ENCODE measurements at regions not wholly inside any gene's neighbourhood (a gene's known extent, or its start where the extent isn't known, plus 50 kb on each side); places are given as distances from the start of the nearest gene placed in this dataset.

DNA sequence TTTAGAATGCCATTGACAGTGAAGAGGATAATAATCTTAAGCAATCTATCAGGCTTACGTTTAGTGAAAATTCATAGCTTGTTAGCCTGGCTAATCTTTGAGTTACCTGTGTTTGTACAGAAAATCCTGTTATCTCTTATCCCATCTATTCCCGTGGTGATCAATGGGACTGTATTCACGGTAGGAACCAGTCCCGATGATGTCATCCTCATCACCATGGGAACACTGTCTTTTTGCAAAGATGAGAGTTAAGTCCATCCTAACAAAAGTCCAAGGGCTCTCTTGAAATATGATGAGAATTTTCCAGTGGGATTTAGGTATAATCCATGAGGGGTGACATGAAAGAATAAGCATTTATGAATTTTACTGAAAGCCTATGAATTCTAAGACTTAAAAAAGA lies 762.2 kb downstream of the ETS1 start:
- H3K4me1 ChIP-seq, result no peaks in the 10 kb centered on the region
- no peak overlapping the region for H3K4me3 ChIP-seq
- H3K27ac ChIP-seq, result no peak overlapping the region
- H3K9me3 ChIP-seq, result no peaks in the 10 kb centered on the region
- no peaks in the 10 kb centered on the region for H3K36me3 ChIP-seq
- H3K27me3 ChIP-seq, result no peaks in the 10 kb centered on the region
- DNase-seq, result no peak
- intact Hi-C loops (cut with DNase I; ENCODE audit: low total_unique reads), result no loop called here
- TF ChIP-seq, protein P1, sequence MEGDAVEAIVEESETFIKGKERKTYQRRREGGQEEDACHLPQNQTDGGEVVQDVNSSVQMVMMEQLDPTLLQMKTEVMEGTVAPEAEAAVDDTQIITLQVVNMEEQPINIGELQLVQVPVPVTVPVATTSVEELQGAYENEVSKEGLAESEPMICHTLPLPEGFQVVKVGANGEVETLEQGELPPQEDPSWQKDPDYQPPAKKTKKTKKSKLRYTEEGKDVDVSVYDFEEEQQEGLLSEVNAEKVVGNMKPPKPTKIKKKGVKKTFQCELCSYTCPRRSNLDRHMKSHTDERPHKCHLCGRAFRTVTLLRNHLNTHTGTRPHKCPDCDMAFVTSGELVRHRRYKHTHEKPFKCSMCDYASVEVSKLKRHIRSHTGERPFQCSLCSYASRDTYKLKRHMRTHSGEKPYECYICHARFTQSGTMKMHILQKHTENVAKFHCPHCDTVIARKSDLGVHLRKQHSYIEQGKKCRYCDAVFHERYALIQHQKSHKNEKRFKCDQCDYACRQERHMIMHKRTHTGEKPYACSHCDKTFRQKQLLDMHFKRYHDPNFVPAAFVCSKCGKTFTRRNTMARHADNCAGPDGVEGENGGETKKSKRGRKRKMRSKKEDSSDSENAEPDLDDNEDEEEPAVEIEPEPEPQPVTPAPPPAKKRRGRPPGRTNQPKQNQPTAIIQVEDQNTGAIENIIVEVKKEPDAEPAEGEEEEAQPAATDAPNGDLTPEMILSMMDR (IDR thresholded peaks at IDR 0.05), result no peak
- no peak for TF ChIP-seq POLR2A (IDR thresholded peaks at IDR 0.05)

DNA sequence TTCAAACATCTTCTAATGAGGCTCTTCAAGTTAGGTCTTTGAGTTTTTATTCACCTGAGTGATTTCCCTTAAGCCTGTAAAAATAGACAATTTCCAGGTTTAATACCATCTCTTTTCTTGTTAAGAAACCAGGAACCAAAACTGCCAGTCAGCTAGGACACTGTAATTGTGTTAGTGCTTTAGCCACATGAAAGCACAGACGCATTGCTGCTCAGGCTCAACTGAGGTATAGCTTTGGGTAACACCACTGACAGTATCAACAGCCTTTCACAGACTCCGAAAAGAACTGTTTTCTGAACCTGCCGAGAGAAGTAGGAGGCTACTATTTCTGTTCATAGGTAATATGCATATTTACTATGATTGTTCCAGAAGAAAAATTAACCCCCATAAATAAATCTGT lies 768.7 kb downstream of the ETS1 start:
- TF ChIP-seq, protein P1 (IDR thresholded peaks at IDR 0.05), result no peak
- TF ChIP-seq POLR2A (IDR thresholded peaks at IDR 0.05), result no peak
- intact Hi-C loops (cut with DNase I; ENCODE audit: low total_unique reads), result no loop called here
- Histone ChIP-seq H3K36me3 (no peaks in the 10 kb centered on the region), H3K27ac (no peak overlapping the region), H3K9me3 (no peaks in the 10 kb centered on the region), H3K4me3 (no peak overlapping the region), H3K4me1 (no peaks in the 10 kb centered on the region), H3K27me3 (no peaks in the 10 kb centered on the region)
- no peak for DNase-seq

DNA sequence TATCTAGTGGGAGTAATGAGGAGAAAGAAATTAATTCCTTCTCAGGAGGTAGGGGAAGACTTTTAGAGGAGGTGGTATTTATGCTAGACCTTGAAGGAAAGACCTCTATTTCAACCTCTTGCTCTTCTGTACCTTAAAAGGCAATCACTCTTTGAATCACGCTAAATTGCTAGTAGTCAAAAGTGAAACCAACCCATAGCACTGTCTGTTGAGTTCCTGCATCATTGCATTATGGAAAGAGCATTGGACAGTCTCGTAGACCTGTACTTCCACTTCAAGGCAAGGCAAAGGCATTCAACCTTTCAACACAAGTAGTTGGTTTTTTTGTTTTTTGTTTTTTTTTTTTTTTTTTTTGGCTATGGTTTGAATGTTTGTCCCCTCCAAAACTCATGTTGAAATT lies 770.4 kb downstream of the ETS1 start:
- TF ChIP-seq, protein P1 (IDR thresholded peaks at IDR 0.05), result no peak
- TF ChIP-seq POLR2A (IDR thresholded peaks at IDR 0.05), result no peak
- DNase-seq, result no peak
- intact Hi-C loops (cut with DNase I; ENCODE audit: low total_unique reads), result no loop called here
- no peaks in the 10 kb centered on the region for H3K36me3 ChIP-seq
- no peak overlapping the region for H3K4me3 ChIP-seq
- H3K27me3 ChIP-seq, result no peaks in the 10 kb centered on the region
- H3K27ac ChIP-seq, result no peak overlapping the region
- H3K9me3 ChIP-seq, result no peaks in the 10 kb centered on the region
- H3K4me1 ChIP-seq, result no peaks in the 10 kb centered on the region

DNA sequence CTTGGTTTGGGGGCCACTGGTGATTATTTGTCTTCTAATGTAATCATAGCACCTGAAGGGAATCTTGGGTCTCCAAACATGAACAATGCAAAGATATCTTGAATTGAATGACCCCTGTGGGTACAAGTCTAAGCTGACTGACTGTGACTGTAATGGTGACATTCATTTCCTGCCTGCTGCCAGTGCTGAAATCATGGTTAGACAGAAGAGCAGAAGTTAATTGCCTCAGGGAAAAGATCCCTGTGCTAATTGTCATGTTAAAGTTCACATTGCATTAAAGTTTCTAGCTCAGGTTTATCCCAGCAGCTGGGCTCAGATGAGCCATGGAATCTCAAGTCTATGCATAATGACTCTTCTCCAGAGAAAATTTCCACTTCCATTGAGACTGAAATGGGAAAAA lies 772.0 kb downstream of the ETS1 start:
- Histone ChIP-seq H3K9me3 (no peaks in the 10 kb centered on the region), H3K27me3 (no peaks in the 10 kb centered on the region), H3K4me3 (no peak overlapping the region), H3K36me3 (no peaks in the 10 kb centered on the region), H3K27ac (no peak overlapping the region), H3K4me1 (no peaks in the 10 kb centered on the region)
- intact Hi-C loops (cut with DNase I; ENCODE audit: low total_unique reads), result no loop called here
- DNase-seq, result no peak
- no peak for TF ChIP-seq POLR2A (IDR thresholded peaks at IDR 0.05)
- TF ChIP-seq, protein P1 (IDR thresholded peaks at IDR 0.05), result no peak

DNA sequence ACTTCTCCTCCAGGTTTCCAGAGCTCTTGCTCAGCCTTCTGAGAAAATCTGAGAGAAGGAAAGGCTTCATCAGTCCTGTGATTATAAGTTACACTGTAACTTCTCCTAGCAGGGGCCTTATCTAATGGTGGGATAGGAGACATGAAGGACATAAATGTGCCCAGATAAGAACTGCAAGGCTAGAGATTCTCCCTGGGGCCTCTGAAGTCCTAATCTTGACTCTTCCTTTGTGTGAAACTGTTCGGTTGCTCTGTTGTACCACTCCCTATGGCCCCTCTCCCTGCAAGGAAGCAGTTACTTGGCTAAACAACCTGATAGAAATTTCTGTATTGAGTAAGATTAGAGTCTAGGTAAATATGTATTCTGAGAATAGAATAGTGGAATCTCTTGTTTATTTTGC lies 780.9 kb downstream of the ETS1 start:
- Histone ChIP-seq H3K27me3 (no peaks in the 10 kb centered on the region), H3K36me3 (no peaks in the 10 kb centered on the region), H3K4me1 (no peaks in the 10 kb centered on the region), H3K4me3 (no peak overlapping the region), H3K27ac (no peak overlapping the region), H3K9me3 (no peaks in the 10 kb centered on the region)
- TF ChIP-seq, protein P1 (IDR thresholded peaks at IDR 0.05), result no peak
- TF ChIP-seq POLR2A (IDR thresholded peaks at IDR 0.05), result no peak
- no peak for DNase-seq
- intact Hi-C loops (cut with DNase I; ENCODE audit: low total_unique reads), result no loop called here

Data from uterus (tissue), 3 donors.